H1 (cell line): ENCODE measurements at regions not wholly inside any gene's neighbourhood (a gene's known extent, or its start where the extent isn't known, plus 50 kb on each side); places are given as distances from the start of the nearest gene placed in this dataset.

Experiments
- CTCF ChIA-PET: fragments of 300-600 bp; sonication (Branson Sonifier 250); formaldehyde crosslinking; loops from one replicate; lab custom pipeline; 2021; ENCODE audit not compliant: partially characterized antibody; lab: Charles Lee
- POLR2A ChIA-PET: fragments of 300-600 bp; sonication (Branson Sonifier 250); formaldehyde crosslinking; loops from one replicate; lab custom pipeline; 2021; ENCODE audit warnings: inconsistent platforms; ENCODE audit not compliant: partially characterized antibody; lab: Charles Lee
- DNase-seq, 2 experiments: peaks; one replicate each; pipeline versions ENCODE4 v3.0.0 to v3.0.0-alpha.2; 2010 to 2022; ENCODE audit warnings: low spot score in 2 of 2, low read depth in 1 of 2, mixed read lengths in 1 of 2
- FAIRE-seq: peaks from 2 replicates; lab custom pipeline; 2011; peaks lifted over from hg19 to GRCh38; lab: Jason Lieb, UNC
- H2AFZ ChIP-seq: 2 replicates; pipeline ENCODE4 v1.8.1; 2012; ENCODE audit warnings: low read length, inconsistent platforms
- H2AK5ac ChIP-seq: 2 replicates; pipeline ENCODE4 v1.6.1; 2013; ENCODE audit warnings: low read depth, low read length
- H2BK120ac ChIP-seq: replicated peaks from 2 replicates; pipeline ENCODE3; 2013; ENCODE audit warnings: low read depth, low read length, inconsistent platforms
- H2BK12ac ChIP-seq: 2 replicates; pipeline ENCODE4 v1.6.1; 2013; ENCODE audit warnings: low read depth, low read length
- H2BK15ac ChIP-seq: 2 replicates; pipeline ENCODE4 v1.6.1; 2013; ENCODE audit warnings: low read length
- H2BK20ac ChIP-seq: 2 replicates; pipeline ENCODE4 v1.6.1; 2013; ENCODE audit warnings: low read length
- H2BK5ac ChIP-seq: 2 replicates; pipeline ENCODE4 v1.6.1; 2013; ENCODE audit warnings: low read depth, low read length
- H3K14ac ChIP-seq: 2 replicates; pipeline ENCODE4 v1.6.1; 2013; ENCODE audit warnings: inconsistent platforms; ENCODE audit not compliant: insufficient read length
- H3K18ac ChIP-seq: 2 replicates; pipeline ENCODE4 v1.6.1; 2013; ENCODE audit warnings: low read length; ENCODE audit errors: extremely low read depth
- H3K23ac ChIP-seq: 2 replicates; pipeline ENCODE4 v1.6.1; 2013; ENCODE audit warnings: inconsistent platforms; ENCODE audit not compliant: insufficient read length
- H3K23me2 ChIP-seq: 2 replicates; pipeline ENCODE4 v1.6.1; 2013; ENCODE audit warnings: low read depth, low read length
- H3K27ac ChIP-seq: 2 replicates; pipeline ENCODE4 v1.6.1; 2011; ENCODE audit warnings: low read depth, low read length, inconsistent platforms
- H3K27me3 ChIP-seq, 4 experiments: replicated peaks in 1 of 4; 1 replicate in 1 of 4; 2 replicates in 3 of 4; pipeline versions ENCODE4 v1.6.1 to v1.8.1; 2011 to 2013; ENCODE audit warnings: low read length in 3 of 4, mild to moderate bottlenecking in 3 of 4, inconsistent platforms in 2 of 4, mixed read lengths in 2 of 4, moderate library complexity in 1 of 4; ENCODE audit not compliant: control insufficient read depth in 3 of 4, insufficient read depth in 3 of 4; ENCODE audit errors: extremely low read depth in 1 of 4
- H3K36me3 ChIP-seq, 4 experiments: 2 replicates each; pipeline versions ENCODE4 v1.6.1 to v1.8.1; 2011 to 2013; ENCODE audit warnings: mild to moderate bottlenecking in 4 of 4, low read length in 3 of 4, moderate library complexity in 2 of 4, control low read depth in 1 of 4, inconsistent platforms in 1 of 4; ENCODE audit not compliant: insufficient read depth in 4 of 4, control insufficient read depth in 2 of 4
- H3K4ac ChIP-seq: replicated peaks from 2 replicates; pipeline ENCODE3; 2013; ENCODE audit warnings: low read length, low read depth, mixed read lengths, inconsistent platforms; ENCODE audit not compliant: insufficient read length
- H3K4me1 ChIP-seq, 4 experiments: replicated peaks in 1 of 4; 1 replicate in 1 of 4; 2 replicates in 3 of 4; pipeline versions ENCODE4 v1.6.1 to v1.8.1; 2011 to 2013; ENCODE audit warnings: low read length in 3 of 4, inconsistent platforms in 2 of 4, mixed read lengths in 1 of 4; ENCODE audit not compliant: insufficient read depth in 4 of 4, control insufficient read depth in 3 of 4
- H3K4me2 ChIP-seq, 2 experiments: 2 replicates each; pipeline versions ENCODE4 v1.6.1 to v1.8.1; 2011 to 2013; ENCODE audit warnings: low read depth in 2 of 2, low read length in 2 of 2, control low read depth in 1 of 2, inconsistent platforms in 1 of 2, mild to moderate bottlenecking in 1 of 2; ENCODE audit not compliant: insufficient read depth in 1 of 2
- H3K4me3 ChIP-seq, 4 experiments: fragments of 200-600, 300-600 bp in 1 of 4; sonication (generic), shearing (Covaris generic), sonication (Bioruptor Twin) in 1 of 4; 2 replicates each; pipeline versions ENCODE4 v1.5.1 to v1.8.1; 2011 to 2016; ENCODE audit warnings: low read length in 4 of 4, low read depth in 3 of 4, control low read depth in 2 of 4, inconsistent platforms in 2 of 4, mild to moderate bottlenecking in 2 of 4, mixed read lengths in 1 of 4, moderate library complexity in 1 of 4; ENCODE audit not compliant: insufficient read depth in 2 of 4; ENCODE audit errors: extremely low read depth in 1 of 4
- H3K56ac ChIP-seq: replicated peaks from 2 replicates; pipeline ENCODE3; 2013; ENCODE audit warnings: low read depth, mild to moderate bottlenecking, mixed read lengths, low read length, inconsistent platforms; ENCODE audit not compliant: insufficient read length
- H3K79me1 ChIP-seq: 2 replicates; pipeline ENCODE4 v1.6.1; 2013; ENCODE audit warnings: low read depth, low read length, control low read depth
- H3K79me2 ChIP-seq, 2 experiments: 2 replicates each; pipeline versions ENCODE4 v1.6.1 to v1.8.1; 2012 to 2013; ENCODE audit warnings: low read length in 2 of 2, mild to moderate bottlenecking in 2 of 2, inconsistent platforms in 1 of 2; ENCODE audit not compliant: insufficient read depth in 2 of 2, control insufficient read depth in 1 of 2
- H3K9ac ChIP-seq, 4 experiments: replicated peaks in 1 of 4; 1 replicate in 1 of 4; 2 replicates in 3 of 4; pipeline versions ENCODE4 v1.6.1 to v1.8.1; 2011 to 2013; ENCODE audit warnings: low read depth in 3 of 4, low read length in 3 of 4, control low read depth in 2 of 4, mild to moderate bottlenecking in 2 of 4, moderate library complexity in 2 of 4, inconsistent platforms in 1 of 4; ENCODE audit errors: extremely low read depth in 1 of 4
- H3K9me3 ChIP-seq, 2 experiments: 2 replicates each; pipeline versions ENCODE4 v1.6.1 to v1.8.1; 2012 to 2013; ENCODE audit warnings: mild to moderate bottlenecking in 2 of 2, moderate library complexity in 2 of 2, control low read depth in 1 of 2, inconsistent platforms in 1 of 2, low read depth in 1 of 2, low read length in 1 of 2, mixed read lengths in 1 of 2; ENCODE audit not compliant: insufficient read depth in 2 of 2
- H4K20me1 ChIP-seq, 2 experiments: replicated peaks in 1 of 2; 2 replicates each; pipeline versions ENCODE3 to v1.8.1; 2011 to 2013; ENCODE audit warnings: inconsistent platforms in 2 of 2, low read length in 2 of 2, mild to moderate bottlenecking in 1 of 2; ENCODE audit not compliant: insufficient read depth in 2 of 2, control insufficient read depth in 1 of 2
- H4K5ac ChIP-seq: 2 replicates; pipeline ENCODE4 v1.6.1; 2013; ENCODE audit warnings: low read length, low read depth, mixed read lengths, inconsistent platforms; ENCODE audit not compliant: insufficient read length
- H4K8ac ChIP-seq: 2 replicates; pipeline ENCODE4 v1.8.0; 2013; ENCODE audit warnings: mild to moderate bottlenecking, moderate library complexity, low read length, inconsistent platforms; ENCODE audit not compliant: insufficient read depth; ENCODE audit errors: extremely low read depth
- H4K91ac ChIP-seq: replicated peaks from 2 replicates; pipeline ENCODE3; 2013; ENCODE audit warnings: low read length, mixed read lengths, inconsistent platforms; ENCODE audit not compliant: insufficient read length
- WGBS, 2 experiments: shearing (Covaris generic) in 1 of 2; methylation state at CpG; one replicate each; pipeline versions ENCODE4 v1.1.6 to v1.1.7; 2013 to 2015; ENCODE audit warnings: low lambda C conversion rate in 2 of 2, mixed read lengths in 2 of 2, inconsistent platforms in 1 of 2, low coverage in 1 of 2, missing lambda C conversion rate in 1 of 2; ENCODE audit not compliant: insufficient replicate concordance in 2 of 2, insufficient coverage in 1 of 2, insufficient read length in 1 of 2; ENCODE audit errors: extremely low coverage in 1 of 2, missing lambda C conversion rate in 1 of 2; 5-methylcytosine and 5-hydroxymethylcytosine counted together
- TF ChIP-seq, protein P1 (sequence below): fragments of 300-600 bp; sonication (generic); IDR thresholded peaks from 2 replicates; pipeline ENCODE4 v1.7.1; 2012; ENCODE audit warnings: low read length, moderate library complexity, mild to moderate bottlenecking, inconsistent platforms; ENCODE audit not compliant: insufficient replicate concordance

DNA sequence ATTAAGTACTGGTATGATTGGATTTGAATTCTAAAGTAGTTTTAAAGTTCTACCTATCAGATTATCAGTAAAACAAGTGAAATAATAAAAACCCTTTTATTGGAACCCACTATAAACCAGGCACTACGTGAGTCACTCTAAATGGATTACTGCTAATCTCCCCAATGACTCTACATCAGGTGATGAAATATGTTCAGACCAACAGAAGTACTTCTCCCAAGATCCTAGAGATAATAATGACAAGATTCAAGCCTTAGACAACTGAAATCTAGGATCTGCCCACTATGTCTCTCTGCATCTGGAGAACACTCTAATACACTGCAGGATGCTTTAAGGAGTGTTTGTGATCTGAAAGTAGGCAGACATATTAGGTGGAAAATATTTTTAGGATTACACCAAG, 652.1 kb upstream of the CHORDC1 start:
- Histone ChIP-seq H2BK5ac (no peak overlapping the region), H2BK20ac (no peak overlapping the region), H2BK15ac (no peak overlapping the region), H3K27me3 (peaks cover 0 to 1% (median 0%) of the 10 kb centered on the region in 4 experiments; a peak in 1 of 7 replicates), H3K4ac (no peak overlapping the region), H3K14ac (no peak overlapping the region), H3K36me3 (no peaks in the 10 kb centered on the region), H2BK12ac (no peak overlapping the region), H3K4me3 (no peak overlapping the region), H2BK120ac (no peak overlapping the region), H3K56ac (no peak overlapping the region), H4K8ac (no peak overlapping the region), H3K79me2 (no peaks in the 10 kb centered on the region), H3K9me3 (no peaks in the 10 kb centered on the region), H2AFZ (no peak overlapping the region), H3K27ac (no peak overlapping the region), H3K4me2 (no peak overlapping the region), H4K20me1 (no peaks in the 10 kb centered on the region), H3K4me1 (no peaks in the 10 kb centered on the region), H3K18ac (no peak overlapping the region), H4K5ac (no peak overlapping the region), H3K23me2 (no peaks in the 10 kb centered on the region), H3K79me1 (no peaks in the 10 kb centered on the region), H4K91ac (no peak overlapping the region), H3K9ac (no peak overlapping the region), H2AK5ac (no peak overlapping the region), H3K23ac (no peak overlapping the region)
- DNase-seq (no peak), FAIRE-seq (no peak)
- WGBS, 2 experiments = 76% methylated on average over 1 of the region's 1 CpG; no CpG with 5 or more reads in 1 of the 2 experiments
- ChIA-PET CTCF (interaction anchor here (0.6 kb wide), 1 partner anchor 232 kb away, joined by 3 read pairs; no protein-coding TSS in a partner anchor), POLR2A (no interaction called here)
- TF ChIP-seq, protein P1, sequence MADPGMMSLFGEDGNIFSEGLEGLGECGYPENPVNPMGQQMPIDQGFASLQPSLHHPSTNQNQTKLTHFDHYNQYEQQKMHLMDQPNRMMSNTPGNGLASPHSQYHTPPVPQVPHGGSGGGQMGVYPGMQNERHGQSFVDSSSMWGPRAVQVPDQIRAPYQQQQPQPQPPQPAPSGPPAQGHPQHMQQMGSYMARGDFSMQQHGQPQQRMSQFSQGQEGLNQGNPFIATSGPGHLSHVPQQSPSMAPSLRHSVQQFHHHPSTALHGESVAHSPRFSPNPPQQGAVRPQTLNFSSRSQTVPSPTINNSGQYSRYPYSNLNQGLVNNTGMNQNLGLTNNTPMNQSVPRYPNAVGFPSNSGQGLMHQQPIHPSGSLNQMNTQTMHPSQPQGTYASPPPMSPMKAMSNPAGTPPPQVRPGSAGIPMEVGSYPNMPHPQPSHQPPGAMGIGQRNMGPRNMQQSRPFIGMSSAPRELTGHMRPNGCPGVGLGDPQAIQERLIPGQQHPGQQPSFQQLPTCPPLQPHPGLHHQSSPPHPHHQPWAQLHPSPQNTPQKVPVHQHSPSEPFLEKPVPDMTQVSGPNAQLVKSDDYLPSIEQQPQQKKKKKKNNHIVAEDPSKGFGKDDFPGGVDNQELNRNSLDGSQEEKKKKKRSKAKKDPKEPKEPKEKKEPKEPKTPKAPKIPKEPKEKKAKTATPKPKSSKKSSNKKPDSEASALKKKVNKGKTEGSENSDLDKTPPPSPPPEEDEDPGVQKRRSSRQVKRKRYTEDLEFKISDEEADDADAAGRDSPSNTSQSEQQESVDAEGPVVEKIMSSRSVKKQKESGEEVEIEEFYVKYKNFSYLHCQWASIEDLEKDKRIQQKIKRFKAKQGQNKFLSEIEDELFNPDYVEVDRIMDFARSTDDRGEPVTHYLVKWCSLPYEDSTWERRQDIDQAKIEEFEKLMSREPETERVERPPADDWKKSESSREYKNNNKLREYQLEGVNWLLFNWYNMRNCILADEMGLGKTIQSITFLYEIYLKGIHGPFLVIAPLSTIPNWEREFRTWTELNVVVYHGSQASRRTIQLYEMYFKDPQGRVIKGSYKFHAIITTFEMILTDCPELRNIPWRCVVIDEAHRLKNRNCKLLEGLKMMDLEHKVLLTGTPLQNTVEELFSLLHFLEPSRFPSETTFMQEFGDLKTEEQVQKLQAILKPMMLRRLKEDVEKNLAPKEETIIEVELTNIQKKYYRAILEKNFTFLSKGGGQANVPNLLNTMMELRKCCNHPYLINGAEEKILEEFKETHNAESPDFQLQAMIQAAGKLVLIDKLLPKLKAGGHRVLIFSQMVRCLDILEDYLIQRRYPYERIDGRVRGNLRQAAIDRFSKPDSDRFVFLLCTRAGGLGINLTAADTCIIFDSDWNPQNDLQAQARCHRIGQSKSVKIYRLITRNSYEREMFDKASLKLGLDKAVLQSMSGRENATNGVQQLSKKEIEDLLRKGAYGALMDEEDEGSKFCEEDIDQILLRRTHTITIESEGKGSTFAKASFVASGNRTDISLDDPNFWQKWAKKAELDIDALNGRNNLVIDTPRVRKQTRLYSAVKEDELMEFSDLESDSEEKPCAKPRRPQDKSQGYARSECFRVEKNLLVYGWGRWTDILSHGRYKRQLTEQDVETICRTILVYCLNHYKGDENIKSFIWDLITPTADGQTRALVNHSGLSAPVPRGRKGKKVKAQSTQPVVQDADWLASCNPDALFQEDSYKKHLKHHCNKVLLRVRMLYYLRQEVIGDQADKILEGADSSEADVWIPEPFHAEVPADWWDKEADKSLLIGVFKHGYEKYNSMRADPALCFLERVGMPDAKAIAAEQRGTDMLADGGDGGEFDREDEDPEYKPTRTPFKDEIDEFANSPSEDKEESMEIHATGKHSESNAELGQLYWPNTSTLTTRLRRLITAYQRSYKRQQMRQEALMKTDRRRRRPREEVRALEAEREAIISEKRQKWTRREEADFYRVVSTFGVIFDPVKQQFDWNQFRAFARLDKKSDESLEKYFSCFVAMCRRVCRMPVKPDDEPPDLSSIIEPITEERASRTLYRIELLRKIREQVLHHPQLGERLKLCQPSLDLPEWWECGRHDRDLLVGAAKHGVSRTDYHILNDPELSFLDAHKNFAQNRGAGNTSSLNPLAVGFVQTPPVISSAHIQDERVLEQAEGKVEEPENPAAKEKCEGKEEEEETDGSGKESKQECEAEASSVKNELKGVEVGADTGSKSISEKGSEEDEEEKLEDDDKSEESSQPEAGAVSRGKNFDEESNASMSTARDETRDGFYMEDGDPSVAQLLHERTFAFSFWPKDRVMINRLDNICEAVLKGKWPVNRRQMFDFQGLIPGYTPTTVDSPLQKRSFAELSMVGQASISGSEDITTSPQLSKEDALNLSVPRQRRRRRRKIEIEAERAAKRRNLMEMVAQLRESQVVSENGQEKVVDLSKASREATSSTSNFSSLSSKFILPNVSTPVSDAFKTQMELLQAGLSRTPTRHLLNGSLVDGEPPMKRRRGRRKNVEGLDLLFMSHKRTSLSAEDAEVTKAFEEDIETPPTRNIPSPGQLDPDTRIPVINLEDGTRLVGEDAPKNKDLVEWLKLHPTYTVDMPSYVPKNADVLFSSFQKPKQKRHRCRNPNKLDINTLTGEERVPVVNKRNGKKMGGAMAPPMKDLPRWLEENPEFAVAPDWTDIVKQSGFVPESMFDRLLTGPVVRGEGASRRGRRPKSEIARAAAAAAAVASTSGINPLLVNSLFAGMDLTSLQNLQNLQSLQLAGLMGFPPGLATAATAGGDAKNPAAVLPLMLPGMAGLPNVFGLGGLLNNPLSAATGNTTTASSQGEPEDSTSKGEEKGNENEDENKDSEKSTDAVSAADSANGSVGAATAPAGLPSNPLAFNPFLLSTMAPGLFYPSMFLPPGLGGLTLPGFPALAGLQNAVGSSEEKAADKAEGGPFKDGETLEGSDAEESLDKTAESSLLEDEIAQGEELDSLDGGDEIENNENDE = no peak
